ENCODE measurements at regions not wholly inside any gene's neighbourhood (a gene's known extent, or its start where the extent isn't known, plus 50 kb on each side); places are given as distances from the start of the nearest gene placed in this dataset.
"Not testable (repeated sequence)": the region's sequence is repeated elsewhere in the genome, so short reads cannot be mapped to it uniquely, and the experiment has no call there.

DNA sequence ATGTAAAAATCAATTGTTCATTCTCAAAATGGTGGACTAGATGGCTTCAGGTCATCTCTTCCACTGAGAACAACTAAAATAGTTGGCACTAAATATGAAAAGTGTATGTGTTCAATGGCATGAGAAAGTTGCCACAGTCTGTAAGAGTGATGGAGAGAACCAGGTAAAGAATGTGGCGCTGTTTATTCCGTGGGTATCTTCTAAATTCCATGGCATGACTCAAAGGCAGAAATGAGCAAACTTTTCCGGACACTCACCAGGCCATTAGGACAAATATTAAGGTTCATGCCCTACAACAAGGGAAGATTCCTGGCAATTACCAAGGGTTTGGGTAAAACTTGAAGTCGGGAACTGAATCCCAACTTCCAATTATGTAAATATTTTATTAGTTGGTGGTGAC lies 825.4 kb upstream of the CDH6 start:
- Histone ChIP-seq H3K27ac (ENCODE audit: low read depth, low read length, poor library complexity, severe bottlenecking) (no peak overlapping the region), H3K9me3 (ENCODE audit: low read length) (no peaks in the 10 kb centered on the region), H3K4me3 (ENCODE audit: low read depth, low read length, poor library complexity, severe bottlenecking) (no peak overlapping the region), H3K36me3 (ENCODE audit: insufficient read depth, low read length) (no peaks in the 10 kb centered on the region), H3K9me2 (ENCODE audit: insufficient read depth, low read length) (no peaks in the 10 kb centered on the region), H4K20me1 (ENCODE audit: insufficient read depth, low read length) (no peaks in the 10 kb centered on the region), H2AFZ (ENCODE audit: low read length) (no peak overlapping the region), H3K4me1 (ENCODE audit: insufficient read depth, low read length, poor library complexity, severe bottlenecking) (no peaks in the 10 kb centered on the region), H3K4me2 (ENCODE audit: low read length) (no peak overlapping the region), H3K79me2 (ENCODE audit: insufficient read depth, low read depth, low read length) (no peaks in the 10 kb centered on the region)
- TF ChIP-seq EZH2phosphoT487 (IDR thresholded peaks at IDR 0.05; ENCODE audit: borderline replicate concordance, low read depth, low read length) = no peak
- TF ChIP-seq, protein P1, sequence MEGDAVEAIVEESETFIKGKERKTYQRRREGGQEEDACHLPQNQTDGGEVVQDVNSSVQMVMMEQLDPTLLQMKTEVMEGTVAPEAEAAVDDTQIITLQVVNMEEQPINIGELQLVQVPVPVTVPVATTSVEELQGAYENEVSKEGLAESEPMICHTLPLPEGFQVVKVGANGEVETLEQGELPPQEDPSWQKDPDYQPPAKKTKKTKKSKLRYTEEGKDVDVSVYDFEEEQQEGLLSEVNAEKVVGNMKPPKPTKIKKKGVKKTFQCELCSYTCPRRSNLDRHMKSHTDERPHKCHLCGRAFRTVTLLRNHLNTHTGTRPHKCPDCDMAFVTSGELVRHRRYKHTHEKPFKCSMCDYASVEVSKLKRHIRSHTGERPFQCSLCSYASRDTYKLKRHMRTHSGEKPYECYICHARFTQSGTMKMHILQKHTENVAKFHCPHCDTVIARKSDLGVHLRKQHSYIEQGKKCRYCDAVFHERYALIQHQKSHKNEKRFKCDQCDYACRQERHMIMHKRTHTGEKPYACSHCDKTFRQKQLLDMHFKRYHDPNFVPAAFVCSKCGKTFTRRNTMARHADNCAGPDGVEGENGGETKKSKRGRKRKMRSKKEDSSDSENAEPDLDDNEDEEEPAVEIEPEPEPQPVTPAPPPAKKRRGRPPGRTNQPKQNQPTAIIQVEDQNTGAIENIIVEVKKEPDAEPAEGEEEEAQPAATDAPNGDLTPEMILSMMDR (conservative IDR thresholded peaks at IDR 0.05; ENCODE audit: low read length) = no peak
- DNase-seq (ENCODE audit: low spot score) = no peak
- intact Hi-C loops (cut with micrococcal nuclease; ENCODE audit: unreplicated experiment) = no loop called here
- POLR2A ChIA-PET = no interaction called here
- BruUV-seq (replicated peaks) = no TSS peak
- CTCF ChIA-PET (ENCODE audit: unreplicated experiment) = no interaction called here

DNA sequence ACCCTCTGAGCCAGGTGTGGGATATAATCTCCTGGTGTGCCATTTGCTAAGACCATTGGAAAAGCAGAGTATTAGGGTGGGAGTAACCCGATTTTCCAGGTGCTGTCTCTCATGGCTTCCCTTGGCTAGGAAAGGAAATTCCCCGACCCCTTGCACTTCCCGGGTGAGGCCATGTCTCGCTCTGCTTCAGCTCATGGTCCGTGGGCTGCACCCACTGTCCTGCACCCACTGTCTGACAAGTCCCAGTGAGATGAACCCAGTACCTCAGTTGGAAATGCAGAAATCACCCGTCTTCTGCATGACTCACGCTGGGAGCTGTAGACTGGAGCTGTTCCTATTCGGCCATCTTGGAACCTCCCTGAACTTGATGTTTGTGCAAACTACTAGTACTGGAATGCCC lies 828.5 kb upstream of the CDH6 start:
- H3K27ac ChIP-seq (ENCODE audit: low read depth, low read length, poor library complexity, severe bottlenecking); H3K4me1 ChIP-seq (ENCODE audit: insufficient read depth, low read length, poor library complexity, severe bottlenecking); H3K4me2 ChIP-seq (ENCODE audit: low read length); intact Hi-C loops (cut with micrococcal nuclease; ENCODE audit: unreplicated experiment); H3K36me3 ChIP-seq (ENCODE audit: insufficient read depth, low read length); POLR2A ChIA-PET; H3K9me2 ChIP-seq (ENCODE audit: insufficient read depth, low read length); H4K20me1 ChIP-seq (ENCODE audit: insufficient read depth, low read length); H3K9me3 ChIP-seq (ENCODE audit: low read length); CTCF ChIA-PET (ENCODE audit: unreplicated experiment); BruUV-seq (replicated peaks); H3K79me2 ChIP-seq (ENCODE audit: insufficient read depth, low read depth, low read length); H3K4me3 ChIP-seq (ENCODE audit: low read depth, low read length, poor library complexity, severe bottlenecking); H2AFZ ChIP-seq (ENCODE audit: low read length); DNase-seq (ENCODE audit: low spot score): not testable (repeated sequence)

DNA sequence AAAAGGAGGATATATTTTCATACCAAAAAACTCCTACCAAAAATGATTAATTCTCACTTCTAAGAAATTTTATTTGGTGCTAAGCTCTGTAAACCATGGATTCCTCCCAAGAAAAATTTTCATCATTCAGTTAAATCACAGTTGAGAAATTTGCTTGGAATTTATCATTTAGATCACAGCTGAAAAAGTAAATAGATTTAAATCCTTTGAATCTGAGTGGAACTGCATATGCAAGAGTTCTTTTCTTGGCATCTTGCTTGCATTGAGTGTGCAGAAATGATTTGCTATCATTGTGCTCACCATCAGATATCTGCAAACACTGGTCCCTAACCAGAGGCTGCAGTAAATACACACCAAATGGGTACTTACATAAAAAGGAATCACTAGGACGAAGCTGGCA lies 836.1 kb upstream of the CDH6 start:
- Histone ChIP-seq H3K4me2 (ENCODE audit: low read length) (no peak overlapping the region), H3K4me3 (ENCODE audit: low read depth, low read length, poor library complexity, severe bottlenecking) (no peak overlapping the region), H3K4me1 (ENCODE audit: insufficient read depth, low read length, poor library complexity, severe bottlenecking) (no peaks in the 10 kb centered on the region), H3K9me3 (ENCODE audit: low read length) (no peaks in the 10 kb centered on the region), H3K36me3 (ENCODE audit: insufficient read depth, low read length) (no peaks in the 10 kb centered on the region), H3K79me2 (ENCODE audit: insufficient read depth, low read depth, low read length) (no peaks in the 10 kb centered on the region), H2AFZ (ENCODE audit: low read length) (no peak overlapping the region), H3K9me2 (ENCODE audit: insufficient read depth, low read length) (no peaks in the 10 kb centered on the region), H4K20me1 (ENCODE audit: insufficient read depth, low read length) (no peaks in the 10 kb centered on the region), H3K27ac (ENCODE audit: low read depth, low read length, poor library complexity, severe bottlenecking) (no peak overlapping the region)
- DNase-seq (ENCODE audit: low spot score) = no peak
- intact Hi-C loops (cut with micrococcal nuclease; ENCODE audit: unreplicated experiment) = no loop called here
- ChIA-PET POLR2A (no interaction called here), CTCF (ENCODE audit: unreplicated experiment) (no interaction called here)
- no TSS peak for BruUV-seq (replicated peaks)
- TF ChIP-seq EZH2phosphoT487 (IDR thresholded peaks at IDR 0.05; ENCODE audit: borderline replicate concordance, low read depth, low read length) = no peak

DNA sequence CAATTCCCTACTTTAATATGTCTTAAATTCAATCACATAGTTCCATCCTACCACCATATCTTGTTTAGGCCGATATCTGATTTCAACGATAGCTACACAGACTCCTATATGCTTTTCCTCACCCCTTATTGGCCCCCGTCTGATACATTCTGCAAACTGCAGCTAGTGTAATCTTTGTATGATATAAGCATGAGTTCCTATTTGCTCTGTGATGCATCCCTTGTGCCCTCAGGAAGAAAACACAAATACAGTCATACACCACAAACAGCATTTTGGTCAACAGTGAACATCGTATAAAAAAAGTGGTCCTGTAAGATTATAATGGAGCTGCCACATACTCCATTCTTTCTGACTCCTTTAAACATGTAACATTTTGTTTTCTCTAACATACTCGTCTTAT lies 837.8 kb upstream of the CDH6 start:
- intact Hi-C loops (cut with micrococcal nuclease; ENCODE audit: unreplicated experiment) = no loop called here
- Histone ChIP-seq H3K9me3 (ENCODE audit: low read length) (no peaks in the 10 kb centered on the region), H3K4me1 (ENCODE audit: insufficient read depth, low read length, poor library complexity, severe bottlenecking) (no peaks in the 10 kb centered on the region), H3K27ac (ENCODE audit: low read depth, low read length, poor library complexity, severe bottlenecking) (no peak overlapping the region), H3K4me3 (ENCODE audit: low read depth, low read length, poor library complexity, severe bottlenecking) (no peak overlapping the region), H3K4me2 (ENCODE audit: low read length) (no peak overlapping the region), H3K36me3 (ENCODE audit: insufficient read depth, low read length) (no peaks in the 10 kb centered on the region), H3K9me2 (ENCODE audit: insufficient read depth, low read length) (no peaks in the 10 kb centered on the region), H3K79me2 (ENCODE audit: insufficient read depth, low read depth, low read length) (no peaks in the 10 kb centered on the region), H2AFZ (ENCODE audit: low read length) (no peak overlapping the region), H4K20me1 (ENCODE audit: insufficient read depth, low read length) (no peaks in the 10 kb centered on the region)
- ChIA-PET POLR2A (interaction anchor here (0.8 kb wide), 1 partner anchor 9 kb away, joined by 3 read pairs; no protein-coding TSS in a partner anchor), CTCF (ENCODE audit: unreplicated experiment) (no interaction called here)
- BruUV-seq (replicated peaks) = no TSS peak
- TF ChIP-seq, protein P1 (conservative IDR thresholded peaks at IDR 0.05; ENCODE audit: low read length) = no peak
- TF ChIP-seq EZH2phosphoT487 (IDR thresholded peaks at IDR 0.05; ENCODE audit: borderline replicate concordance, low read depth, low read length) = no peak
- DNase-seq (ENCODE audit: low spot score) = no peak

All from OCI-LY7 (cell line).